Endothelial cell of umbilical vein (primary cell): ENCODE measurements at regions not wholly inside any gene's neighbourhood (a gene's known extent, or its start where the extent isn't known, plus 50 kb on each side); places are given as distances from the start of the nearest gene placed in this dataset.

Experiments
- BruUV-seq: library from RNA; stranded (reverse); fragments of 400-500 nt; replicated peaks from 2 replicates; lab custom pipeline; 2021; lab: Mats Ljungman, UMichigan
- CTCF ChIA-PET: fragments of 300-600, 350-600 bp; sonication (Branson Sonifier 250); formaldehyde crosslinking; loops from one replicate; lab custom pipeline; 2021; ENCODE audit warnings: antibody characterized with exemption, inconsistent platforms; lab: Charles Lee
- POLR2A ChIA-PET: fragments of 300-600, 350-600 bp; sonication (Branson Sonifier 250); formaldehyde crosslinking; loops from one replicate; lab custom pipeline; 2021; ENCODE audit warnings: antibody characterized with exemption, inconsistent platforms; lab: Charles Lee
- DNase-seq: peaks from one replicate; pipeline ENCODE4 v3.0.0-alpha.2; 2011; ENCODE audit warnings: low read depth, low spot score
- FAIRE-seq: peaks from 2 replicates; lab custom pipeline; 2011; peaks lifted over from hg19 to GRCh38; lab: Jason Lieb, UNC
- H2AFZ ChIP-seq: 2 replicates; pipeline ENCODE4 v1.6.0; 2012; ENCODE audit warnings: low read depth, low read length, control low read depth, inconsistent platforms
- H3K27ac ChIP-seq: 2 replicates; pipeline ENCODE4 v1.5.1; 2011; ENCODE audit warnings: low read depth, mild to moderate bottlenecking, control low read depth, low read length, moderate library complexity; ENCODE audit not compliant: insufficient read depth
- H3K27me3 ChIP-seq, 2 experiments: 2 replicates each; pipeline versions ENCODE4 v1.6.0 to v1.6.1; 2011; ENCODE audit warnings: low read length in 2 of 2, mixed read lengths in 1 of 2; ENCODE audit not compliant: control insufficient read depth in 2 of 2, insufficient read depth in 2 of 2
- H3K36me3 ChIP-seq, 2 experiments: 2 replicates in 1 of 2; 3 replicates in 1 of 2; pipeline ENCODE4 v1.5.1; 2011; ENCODE audit warnings: low read length in 2 of 2, mild to moderate bottlenecking in 1 of 2, moderate library complexity in 1 of 2; ENCODE audit not compliant: control insufficient read depth in 2 of 2, insufficient read depth in 2 of 2; ENCODE audit errors: extremely low read depth in 1 of 2
- H3K4me1 ChIP-seq: 3 replicates; pipeline ENCODE4 v1.5.1; 2011; ENCODE audit warnings: mild to moderate bottlenecking, low read length; ENCODE audit not compliant: control insufficient read depth, insufficient read depth; ENCODE audit errors: extremely low read depth
- H3K4me2 ChIP-seq: 2 replicates; pipeline ENCODE4 v1.6.1; 2011; ENCODE audit warnings: low read length, control low read depth, mixed read lengths; ENCODE audit not compliant: insufficient read depth
- H3K4me3 ChIP-seq, 3 experiments: fragments of 200-600 bp in 1 of 3; sonication (generic), shearing (Covaris generic) in 1 of 3; replicated peaks in 1 of 3; 2 replicates each; pipeline ENCODE4 v1.5.1; 2011 to 2016; ENCODE audit warnings: control low read depth in 3 of 3, low read length in 3 of 3, mild to moderate bottlenecking in 2 of 3, inconsistent platforms in 1 of 3, low read depth in 1 of 3, moderate library complexity in 1 of 3; ENCODE audit not compliant: insufficient read depth in 1 of 3
- H3K79me2 ChIP-seq: 2 replicates; pipeline ENCODE4 v1.6.0; 2012; ENCODE audit warnings: low read length, inconsistent platforms; ENCODE audit not compliant: control insufficient read depth, insufficient read depth
- H3K9ac ChIP-seq: replicated peaks from 2 replicates; pipeline ENCODE3; 2011; ENCODE audit warnings: low read length, control low read depth; ENCODE audit not compliant: insufficient read depth; ENCODE audit errors: extremely low read depth
- H3K9me1 ChIP-seq: replicated peaks from 3 replicates; pipeline ENCODE4 v1.6.0; 2011; ENCODE audit warnings: mild to moderate bottlenecking, low read length; ENCODE audit not compliant: control insufficient read depth, insufficient read depth; ENCODE audit errors: extremely low read depth
- H3K9me3 ChIP-seq: replicated peaks from 2 replicates; pipeline ENCODE4 v1.5.1; 2012; ENCODE audit warnings: low read length, inconsistent platforms; ENCODE audit not compliant: control insufficient read depth, insufficient read depth
- H4K20me1 ChIP-seq: replicated peaks from 2 replicates; pipeline ENCODE3; 2011; ENCODE audit warnings: mild to moderate bottlenecking, low read length; ENCODE audit not compliant: control insufficient read depth, insufficient read depth; ENCODE audit errors: extremely low read depth
- CTCF ChIP-seq, 2 donors: IDR thresholded peaks; 1 replicate in 1 of 2; 2 replicates in 1 of 2; pipeline ENCODE4 v1.5.1; 2011; ENCODE audit warnings: low read length in 2 of 2, mild to moderate bottlenecking in 2 of 2, moderate library complexity in 2 of 2, control low read depth in 1 of 2, inconsistent platforms in 1 of 2, low read depth in 1 of 2; ENCODE audit not compliant: insufficient read depth in 1 of 2; ENCODE audit errors: extremely low read depth in 1 of 2
- EZH2 ChIP-seq: IDR thresholded peaks from 2 replicates; pipeline ENCODE4 v1.6.1; 2012; ENCODE audit warnings: borderline replicate concordance, low read depth, mild to moderate bottlenecking, moderate library complexity, low read length, inconsistent platforms; ENCODE audit not compliant: severe bottlenecking
- FOS ChIP-seq: IDR thresholded peaks from 2 replicates; pipeline ENCODE4 v1.6.1; 2011; ENCODE audit warnings: mild to moderate bottlenecking, low read length, moderate library complexity, borderline replicate concordance; ENCODE audit not compliant: insufficient read depth
- GATA2 ChIP-seq: IDR thresholded peaks from 2 replicates; pipeline ENCODE4 v1.7.0; 2011; ENCODE audit warnings: low read depth, mild to moderate bottlenecking, moderate library complexity, mixed read lengths, low read length; ENCODE audit not compliant: insufficient read length, insufficient read depth
- JUN ChIP-seq: IDR thresholded peaks from 2 replicates; pipeline ENCODE4 v1.6.1; 2011; ENCODE audit warnings: borderline replicate concordance, low read depth; ENCODE audit not compliant: insufficient read length, insufficient read depth
- MAX ChIP-seq: IDR thresholded peaks from 2 replicates; pipeline ENCODE4 v1.6.1; 2011; ENCODE audit not compliant: insufficient read depth, insufficient read length
- MYC ChIP-seq: IDR thresholded peaks from one replicate; pipeline ENCODE4 v1.6.1; 2011; ENCODE audit warnings: mild to moderate bottlenecking, low read depth, low read length
- POLR2A ChIP-seq: IDR thresholded peaks from 2 replicates; pipeline ENCODE4 v1.6.1; 2012; ENCODE audit warnings: low read depth, mild to moderate bottlenecking, control low read depth, low read length
- POLR2AphosphoS5 ChIP-seq: IDR thresholded peaks from 2 replicates; pipeline ENCODE4 v1.6.1; 2012; ENCODE audit warnings: low read depth, mild to moderate bottlenecking, control low read depth, low read length, moderate library complexity; ENCODE audit not compliant: insufficient read depth
- dilution Hi-C: fragments of 300-500 bp; cut with MboI; formaldehyde crosslinking; loops from one replicate; pipeline ENCODE4 v1.15.0; 2019; ENCODE audit warnings: low sequenced_read_pairs; ENCODE audit not compliant: extremely low pct_ligation_motif_present
- intact Hi-C: fragments of 100-400 bp; cut with micrococcal nuclease; formaldehyde crosslinking; loops from one replicate; pipeline ENCODE4 v1.10.0; 2022

GRCh38 chr9:82275258-82275927 is 286.8 kb downstream of the SPATA31D1 start:
- H3K4me3 ChIP-seq = no peak overlapping the region
- CTCF ChIA-PET = no interaction called here
- no peaks in the 10 kb centered on the region for H3K27me3 ChIP-seq
- no peaks in the 10 kb centered on the region for H3K36me3 ChIP-seq
- dilution Hi-C loops (no loop called here), intact Hi-C loops (no loop called here)
- H3K9me1 ChIP-seq = no peaks in the 10 kb centered on the region
- DNase-seq (no peak), FAIRE-seq (no peak)
- no peak overlapping the region for H3K27ac ChIP-seq
- no peak overlapping the region for H3K4me2 ChIP-seq
- no peaks in the 10 kb centered on the region for H4K20me1 ChIP-seq
- H3K9me3 ChIP-seq = no peaks in the 10 kb centered on the region
- POLR2A ChIA-PET = no interaction called here
- no TSS peak for BruUV-seq
- H3K9ac ChIP-seq = no peak overlapping the region
- no peaks in the 10 kb centered on the region for H3K79me2 ChIP-seq
- no peaks in the 10 kb centered on the region for H3K4me1 ChIP-seq
- H2AFZ ChIP-seq = no peak overlapping the region
- TF ChIP-seq POLR2AphosphoS5 (no peak), MYC (no peak), MAX (no peak), FOS (no peak), POLR2A (no peak), EZH2 (no peak), CTCF (IDR thresholded peaks at IDR 0.05; ENCODE audit: extremely low read depth in 1 of 2, insufficient read depth in 1 of 2, low read depth in 1 of 2, low read length in 2 of 2) (no peak), GATA2 (no peak), JUN (no peak)
